ENCODE measurements at regions not wholly inside any gene's neighbourhood (a gene's known extent, or its start where the extent isn't known, plus 50 kb on each side); places are given as distances from the start of the nearest gene placed in this dataset.

DNA sequence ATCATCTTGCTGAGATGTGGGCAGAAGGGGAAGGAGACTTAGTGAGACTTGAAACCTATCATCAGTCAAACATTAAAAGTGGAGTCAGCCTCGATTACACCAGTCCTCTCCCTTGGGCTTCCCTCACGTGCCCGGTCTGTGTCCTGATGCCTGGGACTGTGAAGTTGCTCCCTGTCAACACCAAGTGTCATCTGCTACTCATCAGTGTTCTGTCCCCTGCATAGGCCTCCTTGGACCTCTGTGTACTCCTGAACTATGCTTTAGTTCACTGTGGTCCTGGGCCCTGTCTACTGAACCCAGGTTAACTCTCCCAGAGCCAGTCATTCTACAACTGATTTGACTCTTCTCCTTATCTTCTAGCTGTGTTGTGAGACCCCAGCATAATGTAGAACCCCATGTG lies 506.3 kb downstream of the TYW1 start:
- Mint-ChIP-seq H3K27me3 (ENCODE audit: low read depth, unreplicated experiment) (no peaks in the 10 kb centered on the region), H3K9me3 (ENCODE audit: unreplicated experiment) (peaks cover 12% of the 10 kb centered on the region), H3K4me3 (ENCODE audit: unreplicated experiment) (no peak overlapping the region), H3K4me1 (ENCODE audit: low read depth, unreplicated experiment) (no peaks in the 10 kb centered on the region), H3K36me3 (ENCODE audit: low read depth, unreplicated experiment) (no peaks in the 10 kb centered on the region), H3K27ac (ENCODE audit: unreplicated experiment) (no peak overlapping the region)
- no peak overlapping the region for H3K9ac ChIP-seq (ENCODE audit: low read length)
- H2AFZ ChIP-seq (ENCODE audit: low read depth, low read length) = no peak overlapping the region
- no peak overlapping the region for H3K4me3 ChIP-seq (ENCODE audit: insufficient read depth, low read depth, low read length)
- no peak overlapping the region for H3K4me2 ChIP-seq (ENCODE audit: low read length)
- DNase-seq (ENCODE audit: low read depth) = no peak
- H3K27ac ChIP-seq (ENCODE audit: low read depth, low read length) = no peak overlapping the region
- no peaks in the 10 kb centered on the region for H3K4me1 ChIP-seq (ENCODE audit: insufficient read depth, low read length)
- no peaks in the 10 kb centered on the region for H3K9me3 ChIP-seq (ENCODE audit: insufficient read depth, low read depth, low read length)
- H3K36me3 ChIP-seq (ENCODE audit: insufficient read depth, low read length) = no peaks in the 10 kb centered on the region
- H3K27me3 ChIP-seq (ENCODE audit: insufficient read depth, low read length) = no peaks in the 10 kb centered on the region
- TF ChIP-seq EZH2 (IDR thresholded peaks at IDR 0.05; ENCODE audit: insufficient read depth, low read length) = no peak
- TF ChIP-seq, protein P1, sequence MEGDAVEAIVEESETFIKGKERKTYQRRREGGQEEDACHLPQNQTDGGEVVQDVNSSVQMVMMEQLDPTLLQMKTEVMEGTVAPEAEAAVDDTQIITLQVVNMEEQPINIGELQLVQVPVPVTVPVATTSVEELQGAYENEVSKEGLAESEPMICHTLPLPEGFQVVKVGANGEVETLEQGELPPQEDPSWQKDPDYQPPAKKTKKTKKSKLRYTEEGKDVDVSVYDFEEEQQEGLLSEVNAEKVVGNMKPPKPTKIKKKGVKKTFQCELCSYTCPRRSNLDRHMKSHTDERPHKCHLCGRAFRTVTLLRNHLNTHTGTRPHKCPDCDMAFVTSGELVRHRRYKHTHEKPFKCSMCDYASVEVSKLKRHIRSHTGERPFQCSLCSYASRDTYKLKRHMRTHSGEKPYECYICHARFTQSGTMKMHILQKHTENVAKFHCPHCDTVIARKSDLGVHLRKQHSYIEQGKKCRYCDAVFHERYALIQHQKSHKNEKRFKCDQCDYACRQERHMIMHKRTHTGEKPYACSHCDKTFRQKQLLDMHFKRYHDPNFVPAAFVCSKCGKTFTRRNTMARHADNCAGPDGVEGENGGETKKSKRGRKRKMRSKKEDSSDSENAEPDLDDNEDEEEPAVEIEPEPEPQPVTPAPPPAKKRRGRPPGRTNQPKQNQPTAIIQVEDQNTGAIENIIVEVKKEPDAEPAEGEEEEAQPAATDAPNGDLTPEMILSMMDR (IDR thresholded peaks at IDR 0.05; ENCODE audit: insufficient read depth, low read depth, low read length) = no peak
- FAIRE-seq = no peak
- no peaks in the 10 kb centered on the region for H4K20me1 ChIP-seq (ENCODE audit: insufficient read depth, low read length)
- H3K79me2 ChIP-seq (ENCODE audit: insufficient read depth, low read length) = no peaks in the 10 kb centered on the region

DNA sequence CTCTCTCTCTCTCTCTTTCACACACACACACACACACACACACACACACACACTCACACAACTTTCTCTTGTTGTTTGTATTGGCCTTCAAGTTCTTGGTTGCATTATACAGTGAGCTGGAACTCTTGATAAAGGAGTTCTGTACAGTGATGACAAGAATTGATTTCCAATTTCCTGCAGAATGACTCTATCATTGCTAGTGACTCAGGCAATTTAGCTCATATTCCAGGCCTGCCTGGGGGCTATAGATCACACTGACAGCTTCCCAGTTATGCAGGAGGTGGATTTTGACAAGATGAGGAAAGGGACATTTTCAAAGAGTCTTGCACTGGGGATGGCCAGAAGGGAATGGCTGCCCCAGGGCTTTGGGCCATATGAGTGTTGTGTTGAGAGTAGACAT lies 508.8 kb downstream of the TYW1 start:
- Mint-ChIP-seq H3K4me3 (ENCODE audit: unreplicated experiment) (no peak overlapping the region), H3K36me3 (ENCODE audit: low read depth, unreplicated experiment) (no peaks in the 10 kb centered on the region), H3K27me3 (ENCODE audit: low read depth, unreplicated experiment) (no peaks in the 10 kb centered on the region), H3K27ac (ENCODE audit: unreplicated experiment) (no peak overlapping the region), H3K4me1 (ENCODE audit: low read depth, unreplicated experiment) (no peaks in the 10 kb centered on the region), H3K9me3 (ENCODE audit: unreplicated experiment) (peaks cover 4% of the 10 kb centered on the region)
- FAIRE-seq (no peak), DNase-seq (ENCODE audit: low read depth) (no peak)
- Histone ChIP-seq H3K9ac (ENCODE audit: low read length) (no peak overlapping the region), H3K4me3 (ENCODE audit: insufficient read depth, low read depth, low read length) (no peak overlapping the region), H2AFZ (ENCODE audit: low read depth, low read length) (no peak overlapping the region), H4K20me1 (ENCODE audit: insufficient read depth, low read length) (no peaks in the 10 kb centered on the region), H3K27me3 (ENCODE audit: insufficient read depth, low read length) (no peaks in the 10 kb centered on the region), H3K79me2 (ENCODE audit: insufficient read depth, low read length) (no peaks in the 10 kb centered on the region), H3K36me3 (ENCODE audit: insufficient read depth, low read length) (no peaks in the 10 kb centered on the region), H3K4me1 (ENCODE audit: insufficient read depth, low read length) (no peaks in the 10 kb centered on the region), H3K9me3 (ENCODE audit: insufficient read depth, low read depth, low read length) (no peaks in the 10 kb centered on the region), H3K4me2 (ENCODE audit: low read length) (no peak overlapping the region), H3K27ac (ENCODE audit: low read depth, low read length) (no peak overlapping the region)
- TF ChIP-seq EZH2 (IDR thresholded peaks at IDR 0.05; ENCODE audit: insufficient read depth, low read length) = no peak
- TF ChIP-seq, protein P1 (IDR thresholded peaks at IDR 0.05; ENCODE audit: insufficient read depth, low read depth, low read length) = no peak

GRCh38 chr7:67512481-67512880 lies 515.8 kb downstream of the TYW1 start:
- DNase-seq (ENCODE audit: low read depth) = no peak
- no peak for FAIRE-seq
- Histone ChIP-seq H3K9ac (ENCODE audit: low read length) (no peak overlapping the region), H3K4me1 (ENCODE audit: insufficient read depth, low read length) (no peaks in the 10 kb centered on the region), H4K20me1 (ENCODE audit: insufficient read depth, low read length) (no peaks in the 10 kb centered on the region), H3K27me3 (ENCODE audit: insufficient read depth, low read length) (no peaks in the 10 kb centered on the region), H2AFZ (ENCODE audit: low read depth, low read length) (no peak overlapping the region), H3K36me3 (ENCODE audit: insufficient read depth, low read length) (no peaks in the 10 kb centered on the region), H3K4me3 (ENCODE audit: insufficient read depth, low read depth, low read length) (no peak overlapping the region), H3K9me3 (ENCODE audit: insufficient read depth, low read depth, low read length) (peaks cover 3% of the 10 kb centered on the region), H3K4me2 (ENCODE audit: low read length) (no peak overlapping the region), H3K27ac (ENCODE audit: low read depth, low read length) (no peak overlapping the region), H3K79me2 (ENCODE audit: insufficient read depth, low read length) (no peaks in the 10 kb centered on the region)
- Mint-ChIP-seq H3K9me3 (ENCODE audit: unreplicated experiment) (peaks cover 4% of the 10 kb centered on the region), H3K4me3 (ENCODE audit: unreplicated experiment) (no peak overlapping the region), H3K36me3 (ENCODE audit: low read depth, unreplicated experiment) (no peaks in the 10 kb centered on the region), H3K27ac (ENCODE audit: unreplicated experiment) (no peak overlapping the region), H3K27me3 (ENCODE audit: low read depth, unreplicated experiment) (no peaks in the 10 kb centered on the region), H3K4me1 (ENCODE audit: low read depth, unreplicated experiment) (no peaks in the 10 kb centered on the region)
- TF ChIP-seq, protein P1 (IDR thresholded peaks at IDR 0.05; ENCODE audit: insufficient read depth, low read depth, low read length) = no peak
- TF ChIP-seq EZH2 (IDR thresholded peaks at IDR 0.05; ENCODE audit: insufficient read depth, low read length) = no peak

Measured in astrocyte (in vitro differentiated cells and primary cell).